ENCODE measurements at regions not wholly inside any gene's neighbourhood (a gene's known extent, or its start where the extent isn't known, plus 50 kb on each side); places are given as distances from the start of the nearest gene placed in this dataset.

GRCh38 chr5:120241400-120241799, 222.7 kb upstream of the PRR16 start:
- 0% methylated on average over 1 of the region's 1 CpG for WGBS (ENCODE audit: missing lambda C conversion rate)
- no peak overlapping the region for H3K4me2 ChIP-seq
- TF ChIP-seq HOXB5 (CRISPR knock-in tag; IDR thresholded peaks at IDR 0.05): no peak
- no peak for TF ChIP-seq HEYL (CRISPR knock-in tag; IDR thresholded peaks at IDR 0.05)
- TF ChIP-seq PHF8 (IDR thresholded peaks at IDR 0.05; ENCODE audit: borderline replicate concordance, low read depth): no peak
- TF ChIP-seq HOXA7 (CRISPR knock-in tag; IDR thresholded peaks at IDR 0.05): no peak
- no peak for TF ChIP-seq NR3C1 (IDR thresholded peaks at IDR 0.05)
- no peak for TF ChIP-seq RARB (CRISPR knock-in tag; IDR thresholded peaks at IDR 0.05)
- TF ChIP-seq, protein P1, sequence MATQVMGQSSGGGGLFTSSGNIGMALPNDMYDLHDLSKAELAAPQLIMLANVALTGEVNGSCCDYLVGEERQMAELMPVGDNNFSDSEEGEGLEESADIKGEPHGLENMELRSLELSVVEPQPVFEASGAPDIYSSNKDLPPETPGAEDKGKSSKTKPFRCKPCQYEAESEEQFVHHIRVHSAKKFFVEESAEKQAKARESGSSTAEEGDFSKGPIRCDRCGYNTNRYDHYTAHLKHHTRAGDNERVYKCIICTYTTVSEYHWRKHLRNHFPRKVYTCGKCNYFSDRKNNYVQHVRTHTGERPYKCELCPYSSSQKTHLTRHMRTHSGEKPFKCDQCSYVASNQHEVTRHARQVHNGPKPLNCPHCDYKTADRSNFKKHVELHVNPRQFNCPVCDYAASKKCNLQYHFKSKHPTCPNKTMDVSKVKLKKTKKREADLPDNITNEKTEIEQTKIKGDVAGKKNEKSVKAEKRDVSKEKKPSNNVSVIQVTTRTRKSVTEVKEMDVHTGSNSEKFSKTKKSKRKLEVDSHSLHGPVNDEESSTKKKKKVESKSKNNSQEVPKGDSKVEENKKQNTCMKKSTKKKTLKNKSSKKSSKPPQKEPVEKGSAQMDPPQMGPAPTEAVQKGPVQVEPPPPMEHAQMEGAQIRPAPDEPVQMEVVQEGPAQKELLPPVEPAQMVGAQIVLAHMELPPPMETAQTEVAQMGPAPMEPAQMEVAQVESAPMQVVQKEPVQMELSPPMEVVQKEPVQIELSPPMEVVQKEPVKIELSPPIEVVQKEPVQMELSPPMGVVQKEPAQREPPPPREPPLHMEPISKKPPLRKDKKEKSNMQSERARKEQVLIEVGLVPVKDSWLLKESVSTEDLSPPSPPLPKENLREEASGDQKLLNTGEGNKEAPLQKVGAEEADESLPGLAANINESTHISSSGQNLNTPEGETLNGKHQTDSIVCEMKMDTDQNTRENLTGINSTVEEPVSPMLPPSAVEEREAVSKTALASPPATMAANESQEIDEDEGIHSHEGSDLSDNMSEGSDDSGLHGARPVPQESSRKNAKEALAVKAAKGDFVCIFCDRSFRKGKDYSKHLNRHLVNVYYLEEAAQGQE (IDR thresholded peaks at IDR 0.05): no peak
- TF ChIP-seq PBX3 (IDR thresholded peaks at IDR 0.05): no peak
- no peak for TF ChIP-seq NPAS2 (CRISPR knock-in tag; IDR thresholded peaks at IDR 0.05; ENCODE audit: borderline replicate concordance)
- no peak for TF ChIP-seq CHD4 (IDR thresholded peaks at IDR 0.05; ENCODE audit: borderline replicate concordance)
- no peak for TF ChIP-seq FOXS1 (CRISPR knock-in tag; IDR thresholded peaks at IDR 0.05)
- no peak for TF ChIP-seq ELK1 (IDR thresholded peaks at IDR 0.05; ENCODE audit: low read depth, low read length)
- FAIRE-seq (no peak), DNase-seq (ENCODE audit: low read depth in 1 of 2, low spot score in 1 of 2) (no peak), ATAC-seq (no peak)
- H3K4me1 ChIP-seq: no peaks in the 10 kb centered on the region
- no peak overlapping the region for H3K27ac ChIP-seq
- no peaks in the 10 kb centered on the region for H3K9me3 ChIP-seq
- ChIA-PET POLR2A (no interaction called here), CTCF (no interaction called here)
- H3K4me3 ChIP-seq: no peak overlapping the region

- Histone ChIP-seq H3K4me3 (no peak overlapping the region), H3K9me3 (no peaks in the 10 kb centered on the region), H3K27ac (no peak overlapping the region), H3K4me2 (no peak overlapping the region), H3K4me1 (no peaks in the 10 kb centered on the region)
- POLR2A ChIA-PET: no interaction called here
- ATAC-seq (no peak), FAIRE-seq (no peak), DNase-seq (ENCODE audit: low read depth in 1 of 2, low spot score in 1 of 2) (no peak)
- TF ChIP-seq HOXB13 (CRISPR knock-in tag; IDR thresholded peaks at IDR 0.05; ENCODE audit: low read depth) (no peak), CBX2 (IDR thresholded peaks at IDR 0.05; ENCODE audit: borderline replicate concordance, low read depth) (no peak), KDM1A (IDR thresholded peaks at IDR 0.05; ENCODE audit: low read depth) (no peak)
- CTCF ChIA-PET: no interaction called here
- WGBS (ENCODE audit: missing lambda C conversion rate): 39% methylated on average over 3 of the region's 3 CpGs
Observed at GRCh38 chr5:120251898-120252297, 212.2 kb upstream of the PRR16 start.

DNA sequence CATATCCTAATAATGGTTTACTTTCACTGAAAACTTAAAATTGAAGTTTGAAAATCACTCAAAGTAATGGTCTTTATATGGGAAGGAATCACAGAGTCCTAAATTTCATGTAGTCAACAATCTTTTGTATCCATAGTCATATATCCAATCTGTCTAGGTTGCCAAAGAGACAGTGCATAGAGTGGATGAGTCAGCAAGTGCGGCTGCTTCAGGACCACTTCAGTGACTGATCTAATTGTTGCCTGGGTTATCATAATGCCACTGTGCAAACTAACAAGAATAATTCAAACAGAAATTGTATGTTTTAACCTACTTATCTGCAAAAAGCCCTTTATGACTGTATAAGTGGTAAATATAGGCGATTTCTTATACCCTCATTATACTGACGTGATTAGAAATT, 211.3 kb upstream of the PRR16 start:
- ATAC-seq (no peak; a peak in 1 of 6 replicates), FAIRE-seq (no peak), DNase-seq (ENCODE audit: low read depth in 1 of 2, low spot score in 1 of 2) (no peak)
- Histone ChIP-seq H3K4me1 (no peaks in the 10 kb centered on the region), H3K9me3 (no peaks in the 10 kb centered on the region), H3K27ac (no peak overlapping the region), H3K4me2 (no peak overlapping the region), H3K4me3 (no peak overlapping the region)
- ChIA-PET POLR2A (no interaction called here), CTCF (no interaction called here)
- TF ChIP-seq CEBPB (IDR thresholded peaks at IDR 0.05) (no peak), ZNF302 (CRISPR knock-in tag; IDR thresholded peaks at IDR 0.05) (no peak), GATA3 (IDR thresholded peaks at IDR 0.05; ENCODE audit: borderline replicate concordance) (no peak)
- 26% methylated on average over 3 of the region's 3 CpGs for WGBS (ENCODE audit: missing lambda C conversion rate)

Data from A549 (cell line).